ENCODE measurements at regions not wholly inside any gene's neighbourhood (a gene's known extent, or its start where the extent isn't known, plus 50 kb on each side); places are given as distances from the start of the nearest gene placed in this dataset.

- no peak overlapping the region for H3K27ac ChIP-seq (ENCODE audit: extremely low read depth, low read depth, low read length)
- TF ChIP-seq CBX5 (IDR thresholded peaks at IDR 0.05; ENCODE audit: borderline replicate concordance, low read depth) (no peak), ZNF318 (IDR thresholded peaks at IDR 0.05; ENCODE audit: borderline replicate concordance in 1 of 2, low read depth in 1 of 2) (no peak), ZNF232 (CRISPR knock-in tag; IDR thresholded peaks at IDR 0.05) (no peak), ZBTB26 (CRISPR knock-in tag; IDR thresholded peaks at IDR 0.05) (no peak), MBD2 (IDR thresholded peaks at IDR 0.05; ENCODE audit: borderline replicate concordance, low read depth) (no peak), RBM17 (IDR thresholded peaks at IDR 0.05; ENCODE audit: borderline replicate concordance, low read depth, low read length) (no peak), ZNF830 (CRISPR knock-in tag; IDR thresholded peaks at IDR 0.05) (no peak), FOXP1 (CRISPR knock-in tag; IDR thresholded peaks at IDR 0.05) (no peak), E4F1 (CRISPR knock-in tag; IDR thresholded peaks at IDR 0.05; ENCODE audit: borderline replicate concordance) (no peak), TCF7L2 (IDR thresholded peaks at IDR 0.05; ENCODE audit: low read depth, low read length) (no peak), IRF9 (tag; IDR thresholded peaks at IDR 0.05) (no peak)
- no peak for ATAC-seq
- H4K20me1 ChIP-seq (replicated peaks; ENCODE audit: control insufficient read depth, insufficient read depth, low read length), result no peaks in the 10 kb centered on the region
- H3K79me2 ChIP-seq (ENCODE audit: control insufficient read depth, insufficient read depth, low read length), result no peaks in the 10 kb centered on the region
- POLR2A ChIA-PET, result no interaction called here
- no peak overlapping the region for H2AFZ ChIP-seq (ENCODE audit: low read depth, low read length)
- H3K4me3 ChIP-seq, result no peak overlapping the region
- no TSS peak for BruUV-seq (replicated peaks)
- no peak overlapping the region for H3K4me2 ChIP-seq (ENCODE audit: insufficient read depth, low read length)
- in situ Hi-C loops (cut with MboI), result no loop called here
- H3K9ac ChIP-seq (ENCODE audit: insufficient read depth in 1 of 2, low read depth in 2 of 2, low read length in 2 of 2), result no peak overlapping the region
- H3K27me3 ChIP-seq (ENCODE audit: control insufficient read depth in 2 of 2, insufficient read depth in 2 of 2, low read length in 2 of 2), result no peaks in the 10 kb centered on the region
- intact Hi-C loops (cut with micrococcal nuclease), result no loop called here
- no peaks in the 10 kb centered on the region for H3K4me1 ChIP-seq (replicated peaks in 1 of 2; ENCODE audit: control insufficient read depth in 2 of 2, insufficient read depth in 2 of 2, low read length in 2 of 2)
- WGBS (ENCODE audit: insufficient coverage, low coverage, missing lambda C conversion rate), result 2% methylated on average over 5 of the region's 5 CpGs
- CTCF ChIA-PET (ENCODE audit: low intra/inter-chr PET ratio), result no interaction called here
- DNase-seq (ENCODE audit: extremely low read depth in 1 of 4, low spot score in 3 of 4), result no peak
- no peaks in the 10 kb centered on the region for H3K9me3 ChIP-seq (replicated peaks; ENCODE audit: control insufficient read depth, insufficient read depth, low read depth, low read length)
- H3K9me1 ChIP-seq (ENCODE audit: control insufficient read depth, insufficient read depth, low read length), result no peaks in the 10 kb centered on the region
- H3K36me3 ChIP-seq (ENCODE audit: control insufficient read depth, insufficient read depth, low read length), result no peaks in the 10 kb centered on the region
- no peak for FAIRE-seq
These were observed 457.8 kb downstream of the HACE1 start for GRCh38 chr6:104401926-104402325.
